ENCODE measurements at regions not wholly inside any gene's neighbourhood (a gene's known extent, or its start where the extent isn't known, plus 50 kb on each side); places are given as distances from the start of the nearest gene placed in this dataset.

DNA sequence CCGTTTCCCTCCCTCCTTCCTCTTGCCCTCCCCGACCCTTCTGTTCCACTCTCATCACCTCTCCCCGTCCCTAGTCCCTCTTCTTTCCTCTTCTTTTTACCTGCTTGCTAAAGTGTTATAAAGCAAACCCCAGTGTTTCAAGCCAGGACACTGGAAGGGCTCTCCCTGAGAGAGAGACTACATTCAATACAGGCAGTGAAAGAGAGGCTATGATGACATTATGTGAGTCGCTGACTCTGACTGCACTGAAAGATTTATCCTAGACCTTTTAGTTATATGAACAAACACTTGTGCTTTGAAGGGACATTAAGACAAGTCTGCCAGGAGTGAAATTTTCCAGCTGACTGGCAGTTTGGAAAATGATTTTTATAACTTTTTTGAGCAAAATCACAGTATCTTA lies 155.7 kb downstream of the S1PR1 start:
- TF ChIP-seq FOSL2 (IDR thresholded peaks at IDR 0.05) = no peak
- no peak for TF ChIP-seq FOSL2 (CRISPR knock-in tag; IDR thresholded peaks at IDR 0.05)
- TF ChIP-seq EP300 (IDR thresholded peaks at IDR 0.05) = no peak
- no peak for TF ChIP-seq POLR2A (IDR thresholded peaks at IDR 0.05; ENCODE audit: low read length)
- TF ChIP-seq SMC3 (IDR thresholded peaks at IDR 0.05) = no peak
- no peak for TF ChIP-seq MYC (IDR thresholded peaks at IDR 0.05; ENCODE audit: borderline replicate concordance, low read length)
- no peak for TF ChIP-seq RCOR1 (IDR thresholded peaks at IDR 0.05; ENCODE audit: low read depth, low read length)
- TF ChIP-seq HOXB5 (CRISPR knock-in tag; IDR thresholded peaks at IDR 0.05) = no peak
- TF ChIP-seq CEBPB (IDR thresholded peaks at IDR 0.05) = no peak
- no peak for TF ChIP-seq MAX (IDR thresholded peaks at IDR 0.05)
- TF ChIP-seq CTCF (IDR thresholded peaks at IDR 0.05) = no peak
- TF ChIP-seq, protein P1, sequence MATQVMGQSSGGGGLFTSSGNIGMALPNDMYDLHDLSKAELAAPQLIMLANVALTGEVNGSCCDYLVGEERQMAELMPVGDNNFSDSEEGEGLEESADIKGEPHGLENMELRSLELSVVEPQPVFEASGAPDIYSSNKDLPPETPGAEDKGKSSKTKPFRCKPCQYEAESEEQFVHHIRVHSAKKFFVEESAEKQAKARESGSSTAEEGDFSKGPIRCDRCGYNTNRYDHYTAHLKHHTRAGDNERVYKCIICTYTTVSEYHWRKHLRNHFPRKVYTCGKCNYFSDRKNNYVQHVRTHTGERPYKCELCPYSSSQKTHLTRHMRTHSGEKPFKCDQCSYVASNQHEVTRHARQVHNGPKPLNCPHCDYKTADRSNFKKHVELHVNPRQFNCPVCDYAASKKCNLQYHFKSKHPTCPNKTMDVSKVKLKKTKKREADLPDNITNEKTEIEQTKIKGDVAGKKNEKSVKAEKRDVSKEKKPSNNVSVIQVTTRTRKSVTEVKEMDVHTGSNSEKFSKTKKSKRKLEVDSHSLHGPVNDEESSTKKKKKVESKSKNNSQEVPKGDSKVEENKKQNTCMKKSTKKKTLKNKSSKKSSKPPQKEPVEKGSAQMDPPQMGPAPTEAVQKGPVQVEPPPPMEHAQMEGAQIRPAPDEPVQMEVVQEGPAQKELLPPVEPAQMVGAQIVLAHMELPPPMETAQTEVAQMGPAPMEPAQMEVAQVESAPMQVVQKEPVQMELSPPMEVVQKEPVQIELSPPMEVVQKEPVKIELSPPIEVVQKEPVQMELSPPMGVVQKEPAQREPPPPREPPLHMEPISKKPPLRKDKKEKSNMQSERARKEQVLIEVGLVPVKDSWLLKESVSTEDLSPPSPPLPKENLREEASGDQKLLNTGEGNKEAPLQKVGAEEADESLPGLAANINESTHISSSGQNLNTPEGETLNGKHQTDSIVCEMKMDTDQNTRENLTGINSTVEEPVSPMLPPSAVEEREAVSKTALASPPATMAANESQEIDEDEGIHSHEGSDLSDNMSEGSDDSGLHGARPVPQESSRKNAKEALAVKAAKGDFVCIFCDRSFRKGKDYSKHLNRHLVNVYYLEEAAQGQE (IDR thresholded peaks at IDR 0.05) = no peak
- no peak for TF ChIP-seq RAD21 (conservative IDR thresholded peaks at IDR 0.05 in 1 of 2, IDR thresholded peaks at IDR 0.05 in 1 of 2)
- TF ChIP-seq, protein P2, sequence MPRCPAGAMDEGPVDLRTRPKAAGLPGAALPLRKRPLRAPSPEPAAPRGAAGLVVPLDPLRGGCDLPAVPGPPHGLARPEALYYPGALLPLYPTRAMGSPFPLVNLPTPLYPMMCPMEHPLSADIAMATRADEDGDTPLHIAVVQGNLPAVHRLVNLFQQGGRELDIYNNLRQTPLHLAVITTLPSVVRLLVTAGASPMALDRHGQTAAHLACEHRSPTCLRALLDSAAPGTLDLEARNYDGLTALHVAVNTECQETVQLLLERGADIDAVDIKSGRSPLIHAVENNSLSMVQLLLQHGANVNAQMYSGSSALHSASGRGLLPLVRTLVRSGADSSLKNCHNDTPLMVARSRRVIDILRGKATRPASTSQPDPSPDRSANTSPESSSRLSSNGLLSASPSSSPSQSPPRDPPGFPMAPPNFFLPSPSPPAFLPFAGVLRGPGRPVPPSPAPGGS (IDR thresholded peaks at IDR 0.05) = no peak
- TF ChIP-seq MAFK (IDR thresholded peaks at IDR 0.05; ENCODE audit: partially characterized antibody) = no peak

All from A549 (cell line).